Testis (tissue), 2 donors: ENCODE measurements at regions not wholly inside any gene's neighbourhood (a gene's known extent, or its start where the extent isn't known, plus 50 kb on each side); places are given as distances from the start of the nearest gene placed in this dataset.

Experiments used
- DNase-seq: peaks from one replicate; pipeline ENCODE4 v3.0.0-alpha.2; 2019
- H3K27ac ChIP-seq, 2 donors: fragments of 200-600 bp; sonication (generic); one replicate each; pipeline ENCODE4 v1.5.1; 2019
- H3K27me3 ChIP-seq: fragments of 200-600 bp; sonication (generic); one replicate; pipeline ENCODE4 v1.5.1; 2019
- H3K36me3 ChIP-seq: fragments of 200-600 bp; sonication (generic); one replicate; pipeline ENCODE4 v1.5.1; 2017; ENCODE audit warnings: low read depth; ENCODE audit errors: missing control alignments
- H3K4me1 ChIP-seq: fragments of 200-600 bp; sonication (generic); one replicate; pipeline ENCODE4 v1.5.1; 2019
- H3K4me3 ChIP-seq, 2 donors: fragments of 200-600 bp; sonication (generic); one replicate each; pipeline ENCODE4 v1.5.1; 2017 to 2019
- H3K9me3 ChIP-seq: fragments of 200-600 bp; sonication (generic); one replicate; pipeline ENCODE4 v1.5.1; 2017
- CTCF ChIP-seq, 3 experiments: fragments of 450-650 bp in 2 of 3; fragments of 200-600 bp in 1 of 3; sonication (generic) in 1 of 3; IDR thresholded peaks; one replicate each; pipeline ENCODE4 v1.5.1; 2016 to 2019; ENCODE audit warnings: antibody characterized with exemption in 3 of 3, mild to moderate bottlenecking in 2 of 3, moderate library complexity in 1 of 3
- POLR2A ChIP-seq: fragments of 450-650 bp; IDR thresholded peaks from one replicate; pipeline ENCODE4 v1.6.1; 2017; ENCODE audit warnings: antibody characterized with exemption, mild to moderate bottlenecking, moderate library complexity
- WGBS, 2 donors: methylation state at CpG; one replicate each; pipeline ENCODE4 v1.1.5; 2018; 5-methylcytosine and 5-hydroxymethylcytosine counted together
- intact Hi-C: fragments of 100-400 bp; cut with DNase I; formaldehyde crosslinking; loops from one replicate; pipeline ENCODE4 v1.15.1; 2023; ENCODE audit warnings: low total_unique reads

GRCh38 chr6:156334966-156335365, 442.2 kb upstream of the ARID1B start:
- Histone ChIP-seq H3K4me1 (no peaks in the 10 kb centered on the region), H3K9me3 (no peaks in the 10 kb centered on the region), H3K4me3 (no peak overlapping the region), H3K27ac (no peak overlapping the region), H3K27me3 (no peaks in the 10 kb centered on the region), H3K36me3 (no peaks in the 10 kb centered on the region)
- intact Hi-C loops = no loop called here
- DNase-seq = no peak
- TF ChIP-seq CTCF (IDR thresholded peaks at IDR 0.05) (no peak), POLR2A (no peak)

GRCh38 chr6:156319707-156320106, 457.5 kb upstream of the ARID1B start:
- intact Hi-C loops = no loop called here
- DNase-seq = no peak
- Histone ChIP-seq H3K27ac (no peak overlapping the region), H3K4me1 (no peaks in the 10 kb centered on the region), H3K36me3 (no peaks in the 10 kb centered on the region), H3K4me3 (no peak overlapping the region), H3K9me3 (no peaks in the 10 kb centered on the region), H3K27me3 (no peaks in the 10 kb centered on the region)
- TF ChIP-seq CTCF (IDR thresholded peaks at IDR 0.05) = no peak
- TF ChIP-seq POLR2A = no peak
- 78 to 80% methylated on average over 2 of the region's 2 CpGs for WGBS, 2 donors

- intact Hi-C loops = no loop called here
- H3K27me3 ChIP-seq = no peaks in the 10 kb centered on the region
- no peak overlapping the region for H3K4me3 ChIP-seq
- H3K4me1 ChIP-seq = no peaks in the 10 kb centered on the region
- H3K9me3 ChIP-seq = no peaks in the 10 kb centered on the region
- TF ChIP-seq POLR2A (no peak), CTCF (IDR thresholded peaks at IDR 0.05) (no peak)
- 58 to 62% methylated on average over 11 of the region's 11 CpGs for WGBS, 2 donors
- H3K36me3 ChIP-seq = no peaks in the 10 kb centered on the region
- peak; percentile 26 for DNase-seq
- H3K27ac ChIP-seq = no peak overlapping the region
These were observed 460.5 kb upstream of the ARID1B start for GRCh38 chr6:156316583-156317125.

- H3K4me1 ChIP-seq = no peaks in the 10 kb centered on the region
- WGBS, 2 donors = 90 to 92% methylated on average over 4 of the region's 4 CpGs
- DNase-seq = no peak
- no peak overlapping the region for H3K27ac ChIP-seq
- intact Hi-C loops = no loop called here
- H3K4me3 ChIP-seq = no peak overlapping the region
- H3K9me3 ChIP-seq = no peaks in the 10 kb centered on the region
- no peak for TF ChIP-seq CTCF (IDR thresholded peaks at IDR 0.05)
- no peaks in the 10 kb centered on the region for H3K36me3 ChIP-seq
- H3K27me3 ChIP-seq = no peaks in the 10 kb centered on the region
These were observed 462.0 kb upstream of the ARID1B start for GRCh38 chr6:156315146-156315545.

GRCh38 chr6:156313037-156313436, 464.1 kb upstream of the ARID1B start:
- no peak overlapping the region for H3K4me3 ChIP-seq
- DNase-seq = no peak
- WGBS, 2 donors = 88 to 94% methylated on average over 3 of the region's 3 CpGs
- intact Hi-C loops = no loop called here
- no peaks in the 10 kb centered on the region for H3K36me3 ChIP-seq
- no peak overlapping the region for H3K27ac ChIP-seq
- no peak for TF ChIP-seq POLR2A
- TF ChIP-seq CTCF (IDR thresholded peaks at IDR 0.05) = no peak
- no peaks in the 10 kb centered on the region for H3K4me1 ChIP-seq
- no peaks in the 10 kb centered on the region for H3K9me3 ChIP-seq
- H3K27me3 ChIP-seq = no peaks in the 10 kb centered on the region
